SK-N-DZ (cell line): ENCODE measurements at regions not wholly inside any gene's neighbourhood (a gene's known extent, or its start where the extent isn't known, plus 50 kb on each side); places are given as distances from the start of the nearest gene placed in this dataset.

Experiments
- DNase-seq: peaks from one replicate; pipeline ENCODE4 v3.0.0-alpha.2; 2015; ENCODE audit warnings: low spot score

- DNase-seq = no peak
Measured at GRCh38 chr3:147034359-147034758, 372.0 kb downstream of the ZIC4 start.

GRCh38 chr3:147030274-147030673 lies 376.1 kb downstream of the ZIC4 start:
- no peak for DNase-seq

- no peak for DNase-seq
Measured at GRCh38 chr3:147015334-147015733, 391.0 kb downstream of the ZIC4 start.

- DNase-seq = no peak
Measured at GRCh38 chr3:147008886-147009285, 397.5 kb downstream of the ZIC4 start.

GRCh38 chr3:147008458-147008857 lies 397.9 kb downstream of the ZIC4 start:
- no peak for DNase-seq

- DNase-seq = no peak
Measured at GRCh38 chr3:147007736-147008245, 398.6 kb downstream of the ZIC4 start.

- DNase-seq = no peak
Measured at GRCh38 chr3:147002721-147003120, 397.6 kb upstream of the PLSCR5 start.

GRCh38 chr3:147000274-147000673 lies 395.1 kb upstream of the PLSCR5 start:
- no peak for DNase-seq

GRCh38 chr3:146991907-146992306 lies 386.8 kb upstream of the PLSCR5 start:
- no peak for DNase-seq

GRCh38 chr3:146975476-146975875 lies 370.3 kb upstream of the PLSCR5 start:
- DNase-seq = no peak

- no peak for DNase-seq
Measured at GRCh38 chr3:146975032-146975431, 369.9 kb upstream of the PLSCR5 start.

- DNase-seq = no peak
Measured at GRCh38 chr3:146974001-146974400, 368.9 kb upstream of the PLSCR5 start.

GRCh38 chr3:146972726-146973125 lies 367.6 kb upstream of the PLSCR5 start:
- no peak for DNase-seq

- no peak for DNase-seq
Measured at GRCh38 chr3:146970236-146970635, 365.1 kb upstream of the PLSCR5 start.

GRCh38 chr3:146969356-146969755 lies 364.2 kb upstream of the PLSCR5 start:
- DNase-seq = no peak

- no peak for DNase-seq
Measured at GRCh38 chr3:146968204-146968651, 363.1 kb upstream of the PLSCR5 start.

- DNase-seq = no peak
Measured at GRCh38 chr3:146967783-146968182, 362.6 kb upstream of the PLSCR5 start.

- DNase-seq = no peak
Measured at GRCh38 chr3:146966124-146966523, 361.0 kb upstream of the PLSCR5 start.

- DNase-seq = no peak
Measured at GRCh38 chr3:146953511-146953981, 348.4 kb upstream of the PLSCR5 start.

GRCh38 chr3:146948985-146949384 lies 343.8 kb upstream of the PLSCR5 start:
- DNase-seq = no peak

- no peak for DNase-seq
Measured at GRCh38 chr3:146948186-146948585, 343.0 kb upstream of the PLSCR5 start.

- DNase-seq = no peak
Measured at GRCh38 chr3:146929696-146930095, 324.6 kb upstream of the PLSCR5 start.

GRCh38 chr3:146928421-146929059 lies 323.4 kb upstream of the PLSCR5 start:
- no peak for DNase-seq

GRCh38 chr3:146921693-146922092 lies 316.5 kb upstream of the PLSCR5 start:
- no peak for DNase-seq
